NT2/D1 (cell line): ENCODE measurements at regions not wholly inside any gene's neighbourhood (a gene's known extent, or its start where the extent isn't known, plus 50 kb on each side); places are given as distances from the start of the nearest gene placed in this dataset.

Experiments used
- SUZ12 ChIP-seq: IDR thresholded peaks from 2 replicates; pipeline ENCODE4 v1.6.1; 2011; ENCODE audit not compliant: insufficient read length, insufficient read depth; ENCODE audit errors: extremely low read depth
- YY1 ChIP-seq: IDR thresholded peaks from 2 replicates; pipeline ENCODE4 v1.6.1; 2011; ENCODE audit not compliant: insufficient read length, insufficient read depth

DNA sequence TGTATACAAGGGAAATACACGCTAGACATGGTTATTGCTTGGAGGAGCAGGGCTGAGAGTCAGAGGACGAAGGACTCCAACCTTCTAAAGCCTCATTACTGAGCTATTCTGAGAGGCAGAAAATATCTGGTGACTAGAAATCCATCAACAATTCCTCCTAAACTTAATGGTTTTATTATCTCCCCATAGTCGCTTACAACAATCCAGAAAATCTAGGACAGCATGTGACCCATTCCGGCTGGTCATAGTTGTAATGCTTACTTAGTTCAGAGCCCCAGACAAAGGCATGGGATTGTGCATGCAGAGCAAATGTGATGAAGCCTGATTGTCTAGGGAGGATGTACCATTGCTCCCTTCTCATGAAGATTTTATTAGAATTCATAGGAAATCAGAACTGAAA, 114.5 kb upstream of the PLXNA2 start:
- TF ChIP-seq YY1 (no peak), SUZ12 (no peak)
